ENCODE measurements at regions not wholly inside any gene's neighbourhood (a gene's known extent, or its start where the extent isn't known, plus 50 kb on each side); places are given as distances from the start of the nearest gene placed in this dataset.

DNA sequence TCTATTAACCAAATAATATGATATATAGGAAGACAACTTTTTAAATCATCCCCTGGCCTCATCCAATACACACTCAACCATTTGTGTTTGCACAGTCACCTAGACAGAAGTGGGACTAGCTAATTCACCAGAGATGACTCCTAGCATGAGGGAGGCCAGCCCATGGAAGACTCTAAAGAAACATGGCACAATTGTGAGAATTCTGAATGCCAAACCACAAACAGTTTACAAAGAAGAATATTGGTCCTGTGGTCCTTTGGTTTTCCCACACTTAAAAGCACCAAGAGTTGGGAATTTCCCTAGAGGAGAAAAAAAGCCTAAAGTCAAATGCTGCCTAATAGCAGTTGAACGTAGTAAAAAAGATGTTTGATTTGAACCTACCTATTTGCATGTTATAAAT, 609.9 kb downstream of the ACTL7B start:
- Histone ChIP-seq H2BK5ac (ENCODE audit: insufficient read length, low read length) (no peak overlapping the region), H2BK12ac (ENCODE audit: insufficient read length, low read depth, low read length) (no peak overlapping the region), H3K23me2 (ENCODE audit: insufficient read length, low read depth, low read length, poor library complexity, severe bottlenecking) (no peaks in the 10 kb centered on the region), H2AK5ac (ENCODE audit: insufficient read length, low read length) (no peak overlapping the region), H3K56ac (ENCODE audit: insufficient read length, low read depth, low read length) (no peak overlapping the region), H3K79me2 (ENCODE audit: insufficient read depth, low read length) (no peaks in the 10 kb centered on the region), H3K4me2 (ENCODE audit: insufficient read depth, insufficient read length, low read length) (no peak overlapping the region), H3K4me1 (ENCODE audit: insufficient read depth, low read length) (no peaks in the 10 kb centered on the region), H3K79me1 (ENCODE audit: insufficient read depth, low read depth, low read length, poor library complexity, severe bottlenecking) (no peaks in the 10 kb centered on the region), H3K18ac (ENCODE audit: insufficient read length, low read depth, low read length) (no peak overlapping the region), H4K91ac (ENCODE audit: insufficient read length, low read depth, low read length) (no peak overlapping the region), H4K5ac (ENCODE audit: insufficient read length, low read depth, low read length) (no peak overlapping the region), H4K8ac (replicated peaks; ENCODE audit: insufficient read length, low read depth, low read length) (no peak overlapping the region), H3K27ac (ENCODE audit: insufficient read length, low read depth, low read length) (no peak overlapping the region), H2BK15ac (ENCODE audit: low read depth, low read length) (no peak overlapping the region), H3K4ac (ENCODE audit: low read depth, low read length) (no peak overlapping the region), H4K20me1 (ENCODE audit: control insufficient read depth, insufficient read depth, insufficient read length) (no peaks in the 10 kb centered on the region), H2BK120ac (ENCODE audit: low read depth, low read length, poor library complexity, severe bottlenecking) (no peak overlapping the region), H3T11ph (ENCODE audit: low read length) (no peak overlapping the region), H3K9ac (ENCODE audit: extremely low read depth, insufficient read length, low read length) (no peak overlapping the region), H3K14ac (ENCODE audit: insufficient read depth, low read length) (no peak overlapping the region), H2AFZ (ENCODE audit: low read length) (no peak overlapping the region), H2BK20ac (ENCODE audit: low read depth, low read length, poor library complexity, severe bottlenecking) (no peak overlapping the region), H3K27me3 (ENCODE audit: insufficient read depth, low read length) (no peaks in the 10 kb centered on the region), H3K9me3 (ENCODE audit: control insufficient read depth, low read depth, low read length) (no peaks in the 10 kb centered on the region), H3K23ac (ENCODE audit: insufficient read length, low read depth, low read length) (no peak overlapping the region)
- Mint-ChIP-seq H3K36me3 (ENCODE audit: insufficient read depth in 1 of 3, low read depth in 3 of 3) (no peaks in the 10 kb centered on the region), H3K4me1 (peaks cover 2 to 11% of the 10 kb centered on the region in 2 experiments; a peak in 3 of 4 replicates), H3K27ac (no peak overlapping the region), H3K27me3 (ENCODE audit: low read depth) (no peaks in the 10 kb centered on the region), H3K9me3 (no peaks in the 10 kb centered on the region), H3K4me3 (no peak overlapping the region)
- TF ChIP-seq, protein P1, sequence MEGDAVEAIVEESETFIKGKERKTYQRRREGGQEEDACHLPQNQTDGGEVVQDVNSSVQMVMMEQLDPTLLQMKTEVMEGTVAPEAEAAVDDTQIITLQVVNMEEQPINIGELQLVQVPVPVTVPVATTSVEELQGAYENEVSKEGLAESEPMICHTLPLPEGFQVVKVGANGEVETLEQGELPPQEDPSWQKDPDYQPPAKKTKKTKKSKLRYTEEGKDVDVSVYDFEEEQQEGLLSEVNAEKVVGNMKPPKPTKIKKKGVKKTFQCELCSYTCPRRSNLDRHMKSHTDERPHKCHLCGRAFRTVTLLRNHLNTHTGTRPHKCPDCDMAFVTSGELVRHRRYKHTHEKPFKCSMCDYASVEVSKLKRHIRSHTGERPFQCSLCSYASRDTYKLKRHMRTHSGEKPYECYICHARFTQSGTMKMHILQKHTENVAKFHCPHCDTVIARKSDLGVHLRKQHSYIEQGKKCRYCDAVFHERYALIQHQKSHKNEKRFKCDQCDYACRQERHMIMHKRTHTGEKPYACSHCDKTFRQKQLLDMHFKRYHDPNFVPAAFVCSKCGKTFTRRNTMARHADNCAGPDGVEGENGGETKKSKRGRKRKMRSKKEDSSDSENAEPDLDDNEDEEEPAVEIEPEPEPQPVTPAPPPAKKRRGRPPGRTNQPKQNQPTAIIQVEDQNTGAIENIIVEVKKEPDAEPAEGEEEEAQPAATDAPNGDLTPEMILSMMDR (conservative IDR thresholded peaks at IDR 0.05) = no peak
- no peak for DNase-seq
- no CpG with 5 or more reads among the region's 1 CpG for WGBS (ENCODE audit: extremely low coverage, insufficient read length, low lambda C conversion rate)
